ENCODE measurements at regions not wholly inside any gene's neighbourhood (a gene's known extent, or its start where the extent isn't known, plus 50 kb on each side); places are given as distances from the start of the nearest gene placed in this dataset.

GRCh38 chr2:107411267-107411666 is 415.4 kb upstream of the RGPD4 start:
- TF ChIP-seq CTCF (IDR thresholded peaks at IDR 0.05; ENCODE audit: poor library complexity, severe bottlenecking) (no peak), RAD21 (conservative IDR thresholded peaks at IDR 0.05) (no peak), MXI1 (conservative IDR thresholded peaks at IDR 0.05; ENCODE audit: poor library complexity, severe bottlenecking) (no peak), EZH2 (IDR thresholded peaks at IDR 0.05; ENCODE audit: borderline replicate concordance, insufficient read depth, low read length, poor library complexity, severe bottlenecking) (no peak), SMC3 (conservative IDR thresholded peaks at IDR 0.05; ENCODE audit: poor library complexity) (no peak), EP300 (conservative IDR thresholded peaks at IDR 0.05; ENCODE audit: poor library complexity, severe bottlenecking) (no peak)
- TF ChIP-seq, protein P1, sequence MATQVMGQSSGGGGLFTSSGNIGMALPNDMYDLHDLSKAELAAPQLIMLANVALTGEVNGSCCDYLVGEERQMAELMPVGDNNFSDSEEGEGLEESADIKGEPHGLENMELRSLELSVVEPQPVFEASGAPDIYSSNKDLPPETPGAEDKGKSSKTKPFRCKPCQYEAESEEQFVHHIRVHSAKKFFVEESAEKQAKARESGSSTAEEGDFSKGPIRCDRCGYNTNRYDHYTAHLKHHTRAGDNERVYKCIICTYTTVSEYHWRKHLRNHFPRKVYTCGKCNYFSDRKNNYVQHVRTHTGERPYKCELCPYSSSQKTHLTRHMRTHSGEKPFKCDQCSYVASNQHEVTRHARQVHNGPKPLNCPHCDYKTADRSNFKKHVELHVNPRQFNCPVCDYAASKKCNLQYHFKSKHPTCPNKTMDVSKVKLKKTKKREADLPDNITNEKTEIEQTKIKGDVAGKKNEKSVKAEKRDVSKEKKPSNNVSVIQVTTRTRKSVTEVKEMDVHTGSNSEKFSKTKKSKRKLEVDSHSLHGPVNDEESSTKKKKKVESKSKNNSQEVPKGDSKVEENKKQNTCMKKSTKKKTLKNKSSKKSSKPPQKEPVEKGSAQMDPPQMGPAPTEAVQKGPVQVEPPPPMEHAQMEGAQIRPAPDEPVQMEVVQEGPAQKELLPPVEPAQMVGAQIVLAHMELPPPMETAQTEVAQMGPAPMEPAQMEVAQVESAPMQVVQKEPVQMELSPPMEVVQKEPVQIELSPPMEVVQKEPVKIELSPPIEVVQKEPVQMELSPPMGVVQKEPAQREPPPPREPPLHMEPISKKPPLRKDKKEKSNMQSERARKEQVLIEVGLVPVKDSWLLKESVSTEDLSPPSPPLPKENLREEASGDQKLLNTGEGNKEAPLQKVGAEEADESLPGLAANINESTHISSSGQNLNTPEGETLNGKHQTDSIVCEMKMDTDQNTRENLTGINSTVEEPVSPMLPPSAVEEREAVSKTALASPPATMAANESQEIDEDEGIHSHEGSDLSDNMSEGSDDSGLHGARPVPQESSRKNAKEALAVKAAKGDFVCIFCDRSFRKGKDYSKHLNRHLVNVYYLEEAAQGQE (IDR thresholded peaks at IDR 0.05; ENCODE audit: borderline replicate concordance) = no peak
